Activated naive CD8-positive, alpha-beta T cell treated with anti-CD3 and anti-CD28 coated beads, Interleukin-2, amount 10 ng/mL, durations not matched to agents 7 days and 5 days (primary cell): ENCODE measurements at regions not wholly inside any gene's neighbourhood (a gene's known extent, or its start where the extent isn't known, plus 50 kb on each side); places are given as distances from the start of the nearest gene placed in this dataset.
"Not testable (repeated sequence)": the region's sequence is repeated elsewhere in the genome, so short reads cannot be mapped to it uniquely, and the experiment has no call there.

Experiments used
- ATAC-seq: fragments of 150-1000 bp; cut with Tn5 transposase; one replicate; pipeline ENCODE4 v1.10.0; 2021; ENCODE audit warnings: low read depth, moderate library complexity
- POLR2A ChIA-PET: fragments of 350-600 bp; sonication (Branson Sonifier 250); formaldehyde crosslinking; loops from one replicate; lab custom pipeline; 2021; ENCODE audit warnings: antibody characterized with exemption; lab: Charles Lee
- DNase-seq: peaks from one replicate; pipeline ENCODE4 v3.0.0; 2021
- H3K27ac Mint-ChIP-seq: one replicate; pipeline ENCODE4 v1.8.0; 2022; ENCODE audit warnings: mild to moderate bottlenecking, mixed read lengths
- H3K27me3 Mint-ChIP-seq: one replicate; pipeline ENCODE4 v1.8.0; 2022; ENCODE audit warnings: mild to moderate bottlenecking, moderate library complexity, mixed read lengths
- H3K36me3 Mint-ChIP-seq: one replicate; pipeline ENCODE4 v1.8.0; 2021; ENCODE audit warnings: mild to moderate bottlenecking, mixed read lengths
- H3K4me1 Mint-ChIP-seq: one replicate; pipeline ENCODE4 v1.8.0; 2021; ENCODE audit warnings: mixed read lengths
- H3K4me3 Mint-ChIP-seq: one replicate; pipeline ENCODE4 v1.8.0; 2022; ENCODE audit warnings: mild to moderate bottlenecking, moderate library complexity, mixed read lengths
- H3K9me3 Mint-ChIP-seq: one replicate; pipeline ENCODE4 v1.8.0; 2021; ENCODE audit warnings: mixed read lengths

DNA sequence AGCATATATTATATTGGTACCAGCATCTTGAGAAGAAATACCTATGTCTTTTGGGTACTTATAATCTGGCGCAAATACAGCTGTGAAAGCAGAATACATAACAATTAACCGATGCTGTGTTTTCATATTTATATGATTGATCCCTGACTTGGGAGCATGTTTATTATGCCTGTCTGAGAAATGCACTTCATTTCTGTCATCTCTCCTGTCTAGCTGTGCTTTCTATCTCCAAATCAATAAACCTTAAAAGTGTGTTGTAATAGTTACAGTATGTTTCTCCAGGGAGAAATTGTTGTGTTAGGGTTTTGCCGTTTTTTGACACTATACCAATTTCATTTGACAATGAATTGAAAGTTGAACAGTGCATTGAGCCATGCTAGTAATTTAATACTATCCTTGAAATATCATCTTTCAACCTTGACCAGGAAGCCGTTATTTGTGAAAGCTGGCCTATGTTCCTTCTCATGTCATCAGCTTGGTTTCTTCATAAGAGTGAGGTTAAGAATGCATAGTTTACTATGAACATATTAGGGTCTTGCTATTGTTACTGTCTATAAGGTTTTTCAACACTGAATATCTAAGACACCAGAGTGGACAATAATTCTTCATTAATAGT lies 206.2 kb upstream of the PCDH18 start:
- no peaks in the 10 kb centered on the region for H3K4me1 Mint-ChIP-seq
- ATAC-seq (no peak), DNase-seq (no peak)
- POLR2A ChIA-PET = no interaction called here
- H3K27ac Mint-ChIP-seq = no peak overlapping the region
- H3K4me3 Mint-ChIP-seq = no peak overlapping the region
- H3K36me3 Mint-ChIP-seq = no peaks in the 10 kb centered on the region
- no peaks in the 10 kb centered on the region for H3K9me3 Mint-ChIP-seq
- no peaks in the 10 kb centered on the region for H3K27me3 Mint-ChIP-seq

DNA sequence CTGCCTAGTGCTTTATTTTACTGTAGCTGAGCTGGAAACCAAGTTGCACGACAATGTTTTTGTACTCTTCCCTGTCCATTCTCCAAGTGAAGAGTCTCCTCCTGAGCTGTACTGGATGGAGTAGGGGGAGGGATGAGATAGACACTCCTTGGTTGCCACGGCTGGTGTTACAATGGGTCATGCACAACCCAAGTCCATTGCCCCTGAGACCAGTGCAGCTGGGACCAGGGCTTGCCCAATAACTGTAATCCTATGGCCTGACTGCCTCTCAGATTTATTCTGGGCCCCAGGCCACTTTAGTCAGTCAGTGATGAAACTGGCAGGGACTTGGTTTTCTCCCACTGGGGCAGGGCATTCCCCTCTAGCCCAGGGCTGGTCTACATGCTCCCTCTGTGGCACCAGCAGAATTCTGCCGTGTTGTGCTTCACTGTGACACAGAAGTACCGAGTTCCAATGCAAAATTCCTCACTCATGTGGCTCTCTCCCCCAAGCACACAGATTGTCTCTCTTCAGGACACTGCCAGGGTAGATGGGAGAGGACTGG lies 203.3 kb upstream of the PCDH18 start:
- Mint-ChIP-seq H3K27me3 (no peaks in the 10 kb centered on the region), H3K27ac (no peak overlapping the region), H3K4me3 (no peak overlapping the region), H3K9me3 (no peaks in the 10 kb centered on the region), H3K4me1 (no peaks in the 10 kb centered on the region), H3K36me3 (no peaks in the 10 kb centered on the region)
- ATAC-seq (no peak), DNase-seq (no peak)
- POLR2A ChIA-PET = no interaction called here

DNA sequence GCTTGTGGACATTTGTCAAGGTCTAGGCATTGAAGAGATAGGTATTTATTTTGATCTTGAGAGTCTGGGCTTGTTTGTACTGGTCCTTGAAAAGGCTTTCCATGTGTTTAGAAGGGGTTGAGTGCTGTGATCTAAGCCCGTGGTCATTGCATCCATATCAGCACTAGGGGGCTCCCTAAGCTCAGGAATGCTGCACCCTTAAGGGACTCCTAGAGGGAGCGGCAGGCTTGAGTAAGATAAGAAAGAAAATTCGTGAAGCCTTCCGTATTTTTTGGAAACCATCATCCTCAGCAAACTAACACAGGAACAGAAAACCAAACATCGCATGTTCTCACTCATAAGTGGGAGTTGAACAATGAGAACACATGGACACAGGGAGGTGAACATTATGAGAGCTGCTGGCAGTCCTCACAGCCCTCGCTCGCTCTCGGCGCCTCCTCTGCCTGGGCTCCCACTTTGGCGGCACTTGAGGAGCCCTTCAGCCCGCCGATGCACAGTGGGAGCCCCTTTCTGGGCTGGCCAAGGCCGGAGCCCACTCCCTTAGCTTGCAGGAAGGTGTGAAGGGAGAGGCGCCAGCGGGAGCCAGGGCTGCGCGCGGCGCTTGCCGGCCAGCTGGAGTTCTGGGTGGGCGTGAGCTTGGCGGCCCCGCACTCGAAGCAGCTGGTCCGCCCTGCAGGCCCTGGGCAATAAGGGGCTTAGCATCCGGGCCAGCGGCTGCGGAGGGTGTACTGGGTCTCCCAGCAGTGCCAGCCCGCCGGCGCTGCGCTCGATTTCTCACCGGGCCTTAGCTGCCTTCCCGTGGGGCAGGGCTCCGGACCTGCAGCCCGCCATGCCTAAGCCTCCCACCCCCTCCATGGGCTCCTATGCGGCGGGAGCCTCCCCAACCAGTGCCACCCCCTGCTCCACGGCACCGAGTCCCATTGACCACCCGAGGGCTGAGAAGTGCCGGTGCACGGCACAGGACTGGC lies 201.2 kb upstream of the PCDH18 start:
- DNase-seq = not testable (repeated sequence)

DNA sequence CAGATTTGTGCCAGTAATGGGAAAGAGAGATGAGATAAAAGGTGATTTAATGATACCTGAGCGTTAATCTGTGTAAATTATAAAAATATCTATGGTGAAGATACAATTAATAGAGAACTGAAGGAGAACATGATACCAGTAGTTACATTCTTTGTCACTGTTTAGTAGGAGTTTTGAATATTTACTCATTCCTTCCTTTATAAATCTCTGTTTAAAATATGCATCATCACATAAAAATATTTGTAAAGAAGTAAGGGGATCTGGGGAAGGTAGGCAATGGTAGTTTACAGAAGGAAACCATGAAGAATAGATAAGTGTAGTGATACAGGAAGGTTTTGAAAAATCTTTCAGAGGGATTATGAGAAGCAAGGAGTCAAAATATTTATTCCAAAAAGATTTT lies 190.6 kb upstream of the PCDH18 start:
- ATAC-seq (no peak), DNase-seq (no peak)
- Mint-ChIP-seq H3K36me3 (no peaks in the 10 kb centered on the region), H3K27ac (no peak overlapping the region), H3K4me3 (no peak overlapping the region), H3K9me3 (no peaks in the 10 kb centered on the region), H3K4me1 (no peaks in the 10 kb centered on the region), H3K27me3 (no peaks in the 10 kb centered on the region)
- POLR2A ChIA-PET = no interaction called here

More for the DNA sequence above, 201.2 kb upstream of the PCDH18 start:
- POLR2A ChIA-PET, H3K27ac Mint-ChIP-seq, H3K4me3 Mint-ChIP-seq, H3K9me3 Mint-ChIP-seq, H3K36me3 Mint-ChIP-seq, ATAC-seq, H3K4me1 Mint-ChIP-seq, H3K27me3 Mint-ChIP-seq: not testable (repeated sequence)

DNA sequence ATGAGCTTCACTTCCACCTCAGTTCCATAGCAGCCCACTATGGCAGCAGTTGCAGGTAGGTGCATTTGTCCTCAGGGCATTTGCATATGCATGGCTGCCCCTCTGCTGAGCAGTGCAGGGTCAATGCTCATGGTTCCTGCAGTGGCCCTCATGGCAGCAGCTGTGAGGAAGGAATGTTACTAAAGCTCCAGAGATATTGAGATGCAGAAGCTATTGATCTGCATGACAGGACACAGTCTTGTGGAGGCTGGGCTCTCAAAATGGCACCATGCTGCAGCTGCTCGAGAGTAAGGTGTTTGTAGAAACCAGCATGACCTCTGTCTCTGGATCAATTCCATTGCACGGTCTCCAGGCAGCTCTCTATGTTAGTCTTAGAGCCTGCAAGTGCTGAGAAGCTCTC lies 179.2 kb upstream of the PCDH18 start:
- H3K27ac Mint-ChIP-seq = no peak overlapping the region
- ATAC-seq (no peak), DNase-seq (no peak)
- POLR2A ChIA-PET = no interaction called here
- H3K4me1 Mint-ChIP-seq = no peaks in the 10 kb centered on the region
- no peaks in the 10 kb centered on the region for H3K9me3 Mint-ChIP-seq
- H3K36me3 Mint-ChIP-seq = no peaks in the 10 kb centered on the region
- no peaks in the 10 kb centered on the region for H3K27me3 Mint-ChIP-seq
- H3K4me3 Mint-ChIP-seq = no peak overlapping the region

DNA sequence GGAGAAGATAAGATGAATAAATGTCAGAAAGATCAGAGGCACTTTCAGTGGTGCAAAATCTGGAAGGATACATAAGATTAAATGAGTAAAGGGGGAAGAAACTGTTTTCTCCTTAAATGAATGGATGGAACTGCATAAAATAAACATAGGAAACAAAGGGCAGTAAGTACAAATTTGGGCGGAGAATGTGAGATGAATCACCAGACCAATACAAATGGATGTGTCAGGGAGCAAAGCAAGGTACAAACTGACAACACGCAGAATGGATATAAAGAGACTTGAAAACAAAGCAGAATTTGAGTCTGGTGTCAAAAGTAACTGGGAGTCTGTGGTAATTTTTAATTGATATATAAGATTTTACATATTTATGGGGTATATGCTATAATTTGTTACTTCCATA lies 175.3 kb upstream of the PCDH18 start:
- DNase-seq (no peak), ATAC-seq (no peak)
- H3K27me3 Mint-ChIP-seq = no peaks in the 10 kb centered on the region
- no peaks in the 10 kb centered on the region for H3K9me3 Mint-ChIP-seq
- H3K4me3 Mint-ChIP-seq = no peak overlapping the region
- no peaks in the 10 kb centered on the region for H3K36me3 Mint-ChIP-seq
- POLR2A ChIA-PET = no interaction called here
- H3K4me1 Mint-ChIP-seq = no peaks in the 10 kb centered on the region
- no peak overlapping the region for H3K27ac Mint-ChIP-seq

DNA sequence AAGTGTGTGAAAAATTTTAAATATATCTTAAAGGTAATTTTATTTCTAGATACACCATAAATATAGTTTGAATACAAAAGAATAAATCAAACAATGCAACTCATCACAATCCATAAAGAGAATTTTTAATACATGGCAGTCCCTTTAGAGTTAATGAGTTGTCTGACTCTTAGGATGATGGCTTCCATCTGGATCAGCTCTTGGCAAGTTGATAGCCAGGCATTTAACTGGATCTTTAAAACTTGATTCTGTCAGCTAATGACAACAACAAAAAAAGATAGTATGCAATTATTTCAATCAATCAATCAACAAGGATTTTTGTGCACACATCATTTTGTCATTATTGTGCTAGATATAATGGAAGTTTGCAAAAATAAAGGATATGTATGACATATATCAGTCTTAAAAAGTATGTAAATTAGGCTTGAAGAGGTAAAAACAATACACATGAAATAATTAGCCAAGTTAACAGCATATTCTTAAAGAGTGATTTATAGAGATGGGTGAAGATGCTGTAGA lies 174.9 kb upstream of the PCDH18 start:
- H3K27ac Mint-ChIP-seq = no peak overlapping the region
- POLR2A ChIA-PET = no interaction called here
- H3K27me3 Mint-ChIP-seq = no peaks in the 10 kb centered on the region
- H3K4me1 Mint-ChIP-seq = no peaks in the 10 kb centered on the region
- no peak for DNase-seq
- ATAC-seq = no peak
- H3K4me3 Mint-ChIP-seq = no peak overlapping the region
- H3K36me3 Mint-ChIP-seq = no peaks in the 10 kb centered on the region
- no peaks in the 10 kb centered on the region for H3K9me3 Mint-ChIP-seq

DNA sequence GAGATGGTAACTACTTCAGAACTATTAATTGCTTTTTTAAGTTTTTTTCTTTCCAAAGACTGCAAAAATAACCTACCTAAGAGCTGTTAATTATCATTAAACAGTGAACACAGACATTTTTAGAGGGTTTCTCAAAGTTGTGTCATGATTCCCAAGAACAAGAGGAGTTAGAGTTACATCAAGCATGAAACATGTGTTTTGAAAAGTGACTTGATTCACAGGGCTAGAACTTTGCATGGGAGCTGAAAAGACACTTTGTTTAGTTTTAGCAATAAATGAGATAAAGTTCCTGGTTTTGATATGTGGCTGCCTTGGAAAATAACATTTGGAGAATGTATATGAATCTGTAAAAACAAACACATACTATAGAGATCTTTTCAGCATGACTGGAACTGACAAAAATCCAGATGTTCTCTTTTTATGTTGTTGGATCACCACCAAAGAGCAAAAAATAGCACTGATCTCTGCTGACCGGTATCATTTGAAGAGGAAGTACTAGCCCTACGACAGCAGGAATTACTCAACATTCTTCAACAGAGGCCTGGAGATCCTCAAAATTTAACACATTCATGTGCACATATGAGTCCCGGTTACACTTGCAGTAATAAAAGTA lies 173.0 kb upstream of the PCDH18 start:
- no peaks in the 10 kb centered on the region for H3K9me3 Mint-ChIP-seq
- POLR2A ChIA-PET = no interaction called here
- no peaks in the 10 kb centered on the region for H3K36me3 Mint-ChIP-seq
- H3K27me3 Mint-ChIP-seq = no peaks in the 10 kb centered on the region
- no peak for ATAC-seq
- H3K4me1 Mint-ChIP-seq = no peaks in the 10 kb centered on the region
- no peak for DNase-seq
- no peak overlapping the region for H3K4me3 Mint-ChIP-seq
- H3K27ac Mint-ChIP-seq = no peak overlapping the region

DNA sequence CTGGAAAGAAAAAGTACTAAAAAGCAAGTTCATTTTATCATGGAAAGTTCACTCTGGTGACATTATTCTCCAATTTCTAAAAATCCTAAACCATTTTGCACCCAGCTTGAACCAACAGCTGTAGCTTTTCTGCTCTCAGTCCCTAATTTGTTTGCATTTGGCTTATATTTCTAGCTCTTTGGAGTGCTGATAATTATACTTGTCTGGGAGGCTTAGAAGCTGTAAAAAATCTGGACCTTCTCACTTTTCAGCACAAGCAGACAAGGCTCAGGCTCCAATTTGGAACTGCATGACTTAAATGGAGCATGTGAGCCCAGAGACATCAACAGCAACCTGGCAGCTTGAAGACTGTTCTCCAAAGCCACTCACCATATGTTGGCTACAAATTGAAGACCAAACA lies 170.9 kb upstream of the PCDH18 start:
- no peak for DNase-seq
- no peak for ATAC-seq
- no peaks in the 10 kb centered on the region for H3K9me3 Mint-ChIP-seq
- POLR2A ChIA-PET = no interaction called here
- no peaks in the 10 kb centered on the region for H3K27me3 Mint-ChIP-seq
- no peak overlapping the region for H3K4me3 Mint-ChIP-seq
- H3K36me3 Mint-ChIP-seq = no peaks in the 10 kb centered on the region
- H3K4me1 Mint-ChIP-seq = no peaks in the 10 kb centered on the region
- no peak overlapping the region for H3K27ac Mint-ChIP-seq

DNA sequence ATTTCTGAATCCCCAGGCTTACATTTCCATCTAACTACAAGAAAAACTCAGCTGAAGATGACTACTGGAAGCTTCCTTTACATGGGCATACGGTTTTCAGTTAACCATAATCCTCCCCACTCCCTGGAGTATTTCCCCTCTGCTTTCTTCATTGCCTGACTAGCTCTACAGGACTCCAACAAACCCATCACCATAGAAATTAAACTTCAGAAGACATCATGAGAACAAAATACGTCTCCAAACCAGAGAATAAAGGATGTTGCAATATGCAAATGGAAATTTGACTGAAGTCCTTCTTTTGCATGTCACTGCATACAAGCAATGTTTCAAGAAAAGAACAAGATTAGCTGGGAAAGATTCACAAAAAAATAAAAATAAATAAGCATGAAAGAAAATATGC lies 170.2 kb upstream of the PCDH18 start:
- POLR2A ChIA-PET = no interaction called here
- Mint-ChIP-seq H3K27ac (no peak overlapping the region), H3K4me1 (no peaks in the 10 kb centered on the region), H3K36me3 (no peaks in the 10 kb centered on the region), H3K27me3 (no peaks in the 10 kb centered on the region), H3K4me3 (no peak overlapping the region), H3K9me3 (no peaks in the 10 kb centered on the region)
- ATAC-seq (no peak), DNase-seq (no peak)

DNA sequence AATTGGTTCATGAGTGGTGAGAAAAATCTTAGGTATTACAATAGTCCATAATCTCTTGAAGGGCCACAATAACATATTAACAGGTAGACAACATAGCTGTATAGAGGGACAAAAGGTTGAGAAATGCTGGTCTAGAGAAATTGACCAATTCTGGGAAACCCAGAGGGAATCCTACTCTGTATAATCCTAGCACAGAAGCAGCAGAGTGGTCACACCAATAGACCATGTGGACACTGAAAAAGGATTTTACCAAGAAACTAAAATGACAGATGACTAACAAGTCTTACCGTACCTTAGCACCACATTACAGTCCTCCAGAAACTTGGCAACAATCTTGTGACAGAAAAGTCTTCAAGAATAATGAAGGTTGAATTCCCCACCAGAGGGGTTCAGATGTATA lies 169.1 kb upstream of the PCDH18 start:
- no peak overlapping the region for H3K27ac Mint-ChIP-seq
- ATAC-seq (no peak), DNase-seq (no peak)
- no peaks in the 10 kb centered on the region for H3K36me3 Mint-ChIP-seq
- no peaks in the 10 kb centered on the region for H3K4me1 Mint-ChIP-seq
- POLR2A ChIA-PET = no interaction called here
- H3K9me3 Mint-ChIP-seq = no peaks in the 10 kb centered on the region
- H3K27me3 Mint-ChIP-seq = no peaks in the 10 kb centered on the region
- no peak overlapping the region for H3K4me3 Mint-ChIP-seq

DNA sequence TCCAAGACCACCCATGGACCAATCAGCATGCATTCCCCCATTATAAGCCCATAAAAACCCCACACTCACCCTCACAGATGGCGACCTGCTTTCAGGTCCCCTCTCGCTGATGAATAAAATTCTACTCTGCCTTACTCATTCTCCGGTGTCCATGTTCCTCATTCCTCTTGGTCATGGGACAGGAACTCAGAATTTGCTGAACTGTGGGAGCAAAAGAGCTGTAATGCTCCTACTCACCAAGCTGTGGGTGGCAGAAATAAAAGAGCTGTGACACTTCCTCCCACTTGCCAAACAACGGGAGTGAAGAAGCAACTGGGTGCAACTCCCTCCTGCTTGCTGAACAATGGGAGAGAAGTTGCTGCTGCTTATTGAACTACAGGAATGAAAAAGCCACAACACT lies 168.5 kb upstream of the PCDH18 start:
- POLR2A ChIA-PET = no interaction called here
- no peak for DNase-seq
- Mint-ChIP-seq H3K4me1 (no peaks in the 10 kb centered on the region), H3K27ac (no peak overlapping the region), H3K9me3 (no peaks in the 10 kb centered on the region), H3K36me3 (no peaks in the 10 kb centered on the region), H3K27me3 (no peaks in the 10 kb centered on the region), H3K4me3 (no peak overlapping the region)
- no peak for ATAC-seq

DNA sequence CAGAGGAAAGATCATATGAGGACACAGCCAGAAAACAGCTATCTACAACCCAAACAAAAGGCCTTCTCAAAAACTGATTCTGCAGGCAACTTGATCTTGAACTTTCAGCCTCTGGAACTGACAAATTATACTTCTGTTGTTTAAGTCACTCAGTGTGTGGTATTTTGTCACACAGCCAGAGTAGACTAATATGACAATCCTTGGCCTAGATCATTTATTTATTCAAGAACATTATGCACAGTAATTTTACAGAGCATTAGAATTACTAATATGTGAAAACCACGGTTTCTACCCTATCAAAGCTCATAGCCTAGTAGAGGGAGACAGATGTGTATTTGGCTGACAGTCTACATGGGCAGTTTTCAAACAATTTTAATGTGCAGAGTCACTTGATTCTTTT lies 167.8 kb upstream of the PCDH18 start:
- no peaks in the 10 kb centered on the region for H3K4me1 Mint-ChIP-seq
- peaks cover 2% of the 10 kb centered on the region for H3K9me3 Mint-ChIP-seq
- no peaks in the 10 kb centered on the region for H3K27me3 Mint-ChIP-seq
- H3K36me3 Mint-ChIP-seq = no peaks in the 10 kb centered on the region
- POLR2A ChIA-PET = no interaction called here
- ATAC-seq (no peak), DNase-seq (no peak)
- H3K27ac Mint-ChIP-seq = no peak overlapping the region
- no peak overlapping the region for H3K4me3 Mint-ChIP-seq
